IMR-90 (cell line): ENCODE measurements at regions not wholly inside any gene's neighbourhood (a gene's known extent, or its start where the extent isn't known, plus 50 kb on each side); places are given as distances from the start of the nearest gene placed in this dataset.

Experiments used
- CEBPB ChIP-seq: IDR thresholded peaks from 2 replicates; pipeline ENCODE4 v1.6.1; 2012; ENCODE audit warnings: low read depth, low read length, improper control_type of control experiment
- CHD1 ChIP-seq: IDR thresholded peaks from 2 replicates; pipeline ENCODE4 v1.6.1; 2012; ENCODE audit warnings: low read depth, low read length, improper control_type of control experiment
- POLR2A ChIP-seq: IDR thresholded peaks from 2 replicates; pipeline ENCODE4 v1.6.1; 2012; ENCODE audit warnings: mild to moderate bottlenecking, low read depth, low read length
- RCOR1 ChIP-seq: IDR thresholded peaks from 2 replicates; pipeline ENCODE4 v1.6.1; 2012; ENCODE audit warnings: mild to moderate bottlenecking, low read length, improper control_type of control experiment; ENCODE audit not compliant: insufficient replicate concordance
- RFX5 ChIP-seq: IDR thresholded peaks from 2 replicates; pipeline ENCODE4 v1.8.0; 2012; ENCODE audit warnings: low read depth, mild to moderate bottlenecking, low read length, moderate library complexity
- SMC3 ChIP-seq: fragments of 150-350 bp; IDR thresholded peaks from 2 replicates; pipeline ENCODE4 v1.6.1; 2016; ENCODE audit warnings: low read depth, mild to moderate bottlenecking, antibody characterized with exemption, low read length, moderate library complexity
- TF ChIP-seq, protein P1 (sequence below): conservative IDR thresholded peaks from 2 replicates; pipeline ENCODE4 v1.5.1; 2012; ENCODE audit warnings: mild to moderate bottlenecking, low read depth, low read length, improper control_type of control experiment

DNA sequence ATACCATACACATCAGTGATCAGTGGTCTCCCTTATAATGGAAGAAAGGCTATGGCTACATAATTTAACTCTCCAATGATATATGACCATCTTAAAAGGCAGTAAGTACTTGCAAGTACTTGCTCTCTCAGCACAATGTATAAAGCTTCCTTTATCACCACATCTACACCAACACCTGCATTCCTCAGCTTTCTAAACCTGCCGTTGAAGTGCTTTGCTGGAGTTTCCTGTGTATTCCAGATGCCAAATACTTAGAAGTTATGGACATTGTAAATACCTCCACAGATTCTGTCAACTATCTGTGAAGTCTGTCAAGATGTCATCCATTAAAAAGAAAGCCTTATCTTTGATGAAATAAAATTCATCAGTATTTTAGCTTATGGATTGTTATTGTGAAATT, 335.0 kb upstream of the GALNTL6 start:
- TF ChIP-seq, protein P1, sequence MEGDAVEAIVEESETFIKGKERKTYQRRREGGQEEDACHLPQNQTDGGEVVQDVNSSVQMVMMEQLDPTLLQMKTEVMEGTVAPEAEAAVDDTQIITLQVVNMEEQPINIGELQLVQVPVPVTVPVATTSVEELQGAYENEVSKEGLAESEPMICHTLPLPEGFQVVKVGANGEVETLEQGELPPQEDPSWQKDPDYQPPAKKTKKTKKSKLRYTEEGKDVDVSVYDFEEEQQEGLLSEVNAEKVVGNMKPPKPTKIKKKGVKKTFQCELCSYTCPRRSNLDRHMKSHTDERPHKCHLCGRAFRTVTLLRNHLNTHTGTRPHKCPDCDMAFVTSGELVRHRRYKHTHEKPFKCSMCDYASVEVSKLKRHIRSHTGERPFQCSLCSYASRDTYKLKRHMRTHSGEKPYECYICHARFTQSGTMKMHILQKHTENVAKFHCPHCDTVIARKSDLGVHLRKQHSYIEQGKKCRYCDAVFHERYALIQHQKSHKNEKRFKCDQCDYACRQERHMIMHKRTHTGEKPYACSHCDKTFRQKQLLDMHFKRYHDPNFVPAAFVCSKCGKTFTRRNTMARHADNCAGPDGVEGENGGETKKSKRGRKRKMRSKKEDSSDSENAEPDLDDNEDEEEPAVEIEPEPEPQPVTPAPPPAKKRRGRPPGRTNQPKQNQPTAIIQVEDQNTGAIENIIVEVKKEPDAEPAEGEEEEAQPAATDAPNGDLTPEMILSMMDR, result no peak
- TF ChIP-seq POLR2A, result no peak
- no peak for TF ChIP-seq CHD1
- no peak for TF ChIP-seq RCOR1
- no peak for TF ChIP-seq CEBPB
- no peak for TF ChIP-seq RFX5
- TF ChIP-seq SMC3, result no peak
